KMS-11 (cell line): ENCODE measurements at regions not wholly inside any gene's neighbourhood (a gene's known extent, or its start where the extent isn't known, plus 50 kb on each side); places are given as distances from the start of the nearest gene placed in this dataset.

ENCODE experiments used
- H2AFZ ChIP-seq: fragments of 200-600 bp; sonication (generic); 2 replicates; pipeline ENCODE4 v1.6.1; 2016; ENCODE audit warnings: antibody characterized with exemption, mixed run types, low read depth
- H3K27ac ChIP-seq: fragments of 200-600 bp; sonication (generic); 2 replicates; pipeline ENCODE4 v1.6.1; 2016; ENCODE audit warnings: mild to moderate bottlenecking, mixed run types
- H3K27me3 ChIP-seq: fragments of 200-600 bp; sonication (generic); 2 replicates; pipeline ENCODE4 v1.6.1; 2017; ENCODE audit warnings: mild to moderate bottlenecking, low read depth, mixed run types, moderate library complexity; ENCODE audit not compliant: insufficient read depth
- H3K36me3 ChIP-seq: fragments of 200-600 bp; sonication (generic); 2 replicates; pipeline ENCODE4 v1.6.1; 2017; ENCODE audit warnings: mild to moderate bottlenecking, mixed run types; ENCODE audit not compliant: insufficient read depth
- H3K4me1 ChIP-seq: fragments of 200-600 bp; sonication (generic); 2 replicates; pipeline ENCODE4 v1.6.1; 2016; ENCODE audit warnings: mild to moderate bottlenecking, low read depth, mixed run types; ENCODE audit not compliant: poor library complexity, severe bottlenecking
- H3K4me2 ChIP-seq: fragments of 200-600 bp; sonication (generic); 2 replicates; pipeline ENCODE4 v1.7.0; 2016; ENCODE audit warnings: mild to moderate bottlenecking, mixed run types
- H3K4me3 ChIP-seq: fragments of 200-600 bp; sonication (generic); IDR thresholded peaks from 2 replicates; pipeline ENCODE4 v1.6.1; 2017; ENCODE audit warnings: low read depth, low read length, mixed read lengths; ENCODE audit not compliant: insufficient read depth
- H3K79me2 ChIP-seq: fragments of 200-600 bp; sonication (generic); 2 replicates; pipeline ENCODE4 v1.6.1; 2016; ENCODE audit warnings: low read depth, mixed run types; ENCODE audit not compliant: insufficient read depth
- H3K9ac ChIP-seq: fragments of 200-600 bp; sonication (generic); 2 replicates; pipeline ENCODE4 v1.6.1; 2016; ENCODE audit warnings: mild to moderate bottlenecking, mixed run types
- H4K20me1 ChIP-seq: fragments of 200-600 bp; sonication (generic); 2 replicates; pipeline ENCODE4 v1.6.1; 2016; ENCODE audit warnings: mild to moderate bottlenecking, mixed run types; ENCODE audit not compliant: insufficient read depth
- CTCF ChIP-seq: fragments of 200-600 bp; sonication (generic); conservative IDR thresholded peaks from 2 replicates; pipeline ENCODE4 v1.6.1; 2017; ENCODE audit warnings: low read depth, mild to moderate bottlenecking, antibody characterized with exemption, low read length, moderate library complexity, mixed read lengths

- no peaks in the 10 kb centered on the region for H3K79me2 ChIP-seq
- no peak overlapping the region for H2AFZ ChIP-seq
- no peaks in the 10 kb centered on the region for H3K27me3 ChIP-seq
- no peak overlapping the region for H3K4me3 ChIP-seq
- no peak overlapping the region for H3K4me2 ChIP-seq
- H3K27ac ChIP-seq = no peak overlapping the region
- H3K36me3 ChIP-seq = no peaks in the 10 kb centered on the region
- no peak for TF ChIP-seq CTCF
- H3K4me1 ChIP-seq = no peaks in the 10 kb centered on the region
- no peak overlapping the region for H3K9ac ChIP-seq
- H4K20me1 ChIP-seq = no peaks in the 10 kb centered on the region
These were observed 151.5 kb downstream of the KCNJ2 start for GRCh38 chr17:70320673-70321345.

GRCh38 chr17:70321352-70321751, 152.0 kb downstream of the KCNJ2 start:
- H4K20me1 ChIP-seq = no peaks in the 10 kb centered on the region
- H3K36me3 ChIP-seq = no peaks in the 10 kb centered on the region
- no peak overlapping the region for H2AFZ ChIP-seq
- H3K4me3 ChIP-seq = no peak overlapping the region
- no peaks in the 10 kb centered on the region for H3K79me2 ChIP-seq
- no peaks in the 10 kb centered on the region for H3K27me3 ChIP-seq
- no peak for TF ChIP-seq CTCF
- no peak overlapping the region for H3K9ac ChIP-seq
- H3K27ac ChIP-seq = no peak overlapping the region
- H3K4me2 ChIP-seq = no peak overlapping the region
- H3K4me1 ChIP-seq = no peaks in the 10 kb centered on the region

GRCh38 chr17:70323269-70323668, 153.9 kb downstream of the KCNJ2 start:
- Histone ChIP-seq H3K9ac (no peak overlapping the region), H3K4me1 (no peaks in the 10 kb centered on the region), H3K79me2 (no peaks in the 10 kb centered on the region), H3K27me3 (no peaks in the 10 kb centered on the region), H3K27ac (no peak overlapping the region), H3K4me3 (no peak overlapping the region), H3K36me3 (no peaks in the 10 kb centered on the region), H3K4me2 (no peak overlapping the region), H4K20me1 (no peaks in the 10 kb centered on the region), H2AFZ (no peak overlapping the region)
- no peak for TF ChIP-seq CTCF

GRCh38 chr17:70324031-70324430, 154.7 kb downstream of the KCNJ2 start:
- no peak overlapping the region for H3K9ac ChIP-seq
- H3K27me3 ChIP-seq = no peaks in the 10 kb centered on the region
- no peaks in the 10 kb centered on the region for H3K36me3 ChIP-seq
- H3K4me3 ChIP-seq = no peak overlapping the region
- H3K4me2 ChIP-seq = no peak overlapping the region
- no peaks in the 10 kb centered on the region for H3K79me2 ChIP-seq
- no peaks in the 10 kb centered on the region for H4K20me1 ChIP-seq
- H3K4me1 ChIP-seq = no peaks in the 10 kb centered on the region
- TF ChIP-seq CTCF = no peak
- H2AFZ ChIP-seq = no peak overlapping the region
- no peak overlapping the region for H3K27ac ChIP-seq
